Inferior parietal cortex (tissue), 1 donor: ENCODE measurements at regions not wholly inside any gene's neighbourhood (a gene's known extent, or its start where the extent isn't known, plus 50 kb on each side); places are given as distances from the start of the nearest gene placed in this dataset.
A peak's percentile ranks its signal among the peaks of the same experiment; 100 is the strongest.
"Not testable (repeated sequence)": the region's sequence is repeated elsewhere in the genome, so short reads cannot be mapped to it uniquely, and the experiment has no call there.

Source experiments
- DNase-seq: peaks from one replicate; pipeline ENCODE4 v3.0.0-alpha.2; 2016; ENCODE audit errors: extremely low spot score

DNA sequence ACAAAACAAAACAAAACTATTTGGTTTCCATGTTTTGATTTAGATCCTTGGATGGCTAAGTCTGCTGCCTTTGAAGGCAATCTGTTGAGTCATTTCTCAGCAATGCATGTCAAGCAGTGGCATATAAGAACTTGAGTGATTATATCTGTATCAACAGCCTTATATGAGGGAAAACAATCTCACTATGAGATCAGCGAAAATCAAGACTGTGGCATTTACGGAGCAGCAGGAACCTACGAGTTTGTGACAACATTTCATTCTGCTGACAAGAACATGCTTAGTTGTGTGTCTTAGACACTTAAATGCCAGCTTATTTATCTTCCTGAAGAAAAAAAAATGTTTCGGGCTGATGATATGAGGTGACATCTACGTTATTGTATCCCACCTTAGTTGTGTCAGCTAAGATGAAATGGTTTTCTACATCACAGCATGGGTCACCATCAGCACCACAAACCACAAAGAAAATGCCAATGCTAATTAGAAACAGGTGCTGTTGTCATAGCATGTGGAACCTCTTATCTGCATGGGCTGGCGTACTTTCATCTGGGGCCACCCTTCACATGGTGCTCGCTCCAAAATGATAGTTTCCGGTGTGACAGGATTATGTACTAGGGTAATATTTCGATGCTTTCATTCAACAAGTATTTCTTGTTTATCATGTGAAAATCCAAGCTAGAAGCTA lies 1085.5 kb downstream of the SORCS1 start:
- DNase-seq = no peak

DNA sequence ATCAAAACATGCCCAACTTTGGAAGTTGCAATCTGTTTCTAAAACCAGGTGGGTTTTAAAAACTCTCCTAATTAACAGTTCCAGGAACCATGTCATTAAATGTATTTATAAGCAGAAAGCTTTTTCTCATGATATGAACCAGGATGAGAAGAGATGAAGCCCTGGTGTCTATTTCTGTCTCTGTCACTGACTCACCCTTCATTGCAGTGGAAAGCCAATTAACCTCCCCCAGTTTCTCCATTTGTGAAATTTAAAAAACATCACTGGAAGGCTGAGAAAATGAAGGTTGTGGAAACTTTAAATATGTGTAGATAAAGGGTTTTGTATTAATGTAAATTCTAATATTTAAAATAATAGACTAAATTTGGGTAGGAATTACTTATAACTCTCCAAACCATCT lies 1088.0 kb downstream of the SORCS1 start:
- peak; percentile 13 for DNase-seq

DNA sequence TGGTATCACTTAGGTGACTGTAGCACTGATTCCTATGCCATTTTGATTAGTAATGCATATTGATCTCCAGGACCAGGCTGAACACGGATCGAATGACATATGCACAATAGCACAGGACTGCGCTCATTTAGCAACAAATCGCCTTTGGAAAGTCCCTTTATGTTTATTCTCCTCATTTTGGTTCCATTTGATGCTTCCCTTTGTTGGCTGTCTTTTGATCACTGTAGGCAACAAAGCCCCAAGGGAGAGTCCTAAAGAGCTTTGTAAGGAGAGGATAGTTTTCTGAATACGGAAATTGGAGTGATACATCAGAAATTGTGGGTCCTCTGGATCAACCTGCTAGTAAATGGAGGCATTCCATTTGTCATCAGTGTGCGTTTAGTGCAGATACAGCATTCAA lies 1111.4 kb downstream of the SORCS1 start:
- DNase-seq = no peak

DNA sequence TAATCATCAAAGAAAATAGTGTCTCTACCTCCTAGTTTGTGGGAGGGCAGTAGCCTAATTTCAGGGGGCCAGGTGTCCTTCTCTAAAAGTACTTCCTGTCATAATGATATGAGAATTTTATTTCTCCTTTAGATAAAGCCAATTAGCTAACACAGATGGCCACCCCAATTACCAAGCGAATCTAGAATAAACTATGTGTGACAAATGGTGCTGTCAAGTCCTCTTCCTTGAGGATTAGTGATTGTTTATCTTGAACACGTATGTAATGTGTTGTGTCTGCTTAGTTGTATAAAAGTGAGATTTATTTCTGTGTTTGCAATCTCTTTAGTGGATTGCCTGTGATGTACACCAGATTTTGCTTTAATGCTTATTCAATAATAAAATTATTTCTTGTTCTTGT lies 1120.0 kb downstream of the SORCS1 start:
- no peak for DNase-seq

DNA sequence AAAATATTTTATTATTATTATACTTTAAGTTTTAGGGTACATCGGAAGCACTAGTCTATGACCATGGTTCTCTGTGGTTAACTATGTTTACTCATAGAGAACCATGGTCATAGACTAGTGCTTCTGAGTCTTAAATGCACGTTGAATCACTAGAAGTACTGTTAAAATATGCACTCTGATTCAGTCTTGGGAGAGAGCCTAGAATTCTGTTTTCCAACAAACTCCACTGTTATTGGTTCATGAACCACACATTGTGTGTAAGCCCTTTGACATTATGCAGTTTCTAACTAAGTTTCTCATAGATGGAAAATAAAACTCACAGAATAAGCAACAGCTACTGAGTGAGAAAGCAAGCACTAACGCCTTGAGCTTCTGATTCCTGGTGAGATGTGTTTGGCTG lies 1120.6 kb downstream of the SORCS1 start:
- peak; percentile 20 for DNase-seq

DNA sequence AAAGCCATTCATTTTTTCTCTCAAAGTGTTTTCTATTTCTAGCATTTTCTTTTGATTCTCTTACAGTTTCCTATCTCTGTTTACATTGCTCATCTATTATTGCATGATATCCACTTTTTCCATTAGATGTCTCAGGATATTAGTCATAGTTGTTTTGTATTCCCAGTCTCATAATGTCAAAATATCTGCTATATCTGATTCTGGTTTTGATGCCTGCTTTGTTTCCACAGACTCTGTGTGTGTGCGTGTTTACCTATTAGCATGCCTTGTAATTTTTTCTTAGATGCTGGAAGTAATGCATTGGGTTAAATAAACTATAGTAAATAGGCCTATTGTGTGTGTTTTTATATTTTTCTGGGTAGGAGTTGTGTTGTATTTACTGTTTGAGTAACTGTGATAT lies 1126.3 kb downstream of the SORCS1 start:
- no peak for DNase-seq

DNA sequence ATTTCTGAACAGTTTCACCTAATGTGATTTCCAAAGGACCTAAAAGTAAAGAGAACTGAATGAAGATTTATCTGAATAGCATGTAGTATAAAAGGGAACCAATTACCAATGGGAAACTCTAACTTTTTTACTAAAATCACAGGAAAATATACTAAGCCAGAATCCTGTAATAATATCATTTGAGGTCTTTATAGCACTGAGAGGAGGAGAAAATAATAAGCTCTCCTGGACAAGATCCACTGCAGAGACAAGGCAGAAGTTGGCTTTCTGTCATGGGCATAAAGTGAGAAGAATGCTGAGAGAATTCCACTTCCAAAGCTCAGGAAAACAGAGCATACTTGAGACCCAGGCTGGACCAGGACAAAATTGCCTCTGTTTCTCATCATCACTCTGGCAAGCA lies 1131.4 kb downstream of the SORCS1 start:
- no peak for DNase-seq

DNA sequence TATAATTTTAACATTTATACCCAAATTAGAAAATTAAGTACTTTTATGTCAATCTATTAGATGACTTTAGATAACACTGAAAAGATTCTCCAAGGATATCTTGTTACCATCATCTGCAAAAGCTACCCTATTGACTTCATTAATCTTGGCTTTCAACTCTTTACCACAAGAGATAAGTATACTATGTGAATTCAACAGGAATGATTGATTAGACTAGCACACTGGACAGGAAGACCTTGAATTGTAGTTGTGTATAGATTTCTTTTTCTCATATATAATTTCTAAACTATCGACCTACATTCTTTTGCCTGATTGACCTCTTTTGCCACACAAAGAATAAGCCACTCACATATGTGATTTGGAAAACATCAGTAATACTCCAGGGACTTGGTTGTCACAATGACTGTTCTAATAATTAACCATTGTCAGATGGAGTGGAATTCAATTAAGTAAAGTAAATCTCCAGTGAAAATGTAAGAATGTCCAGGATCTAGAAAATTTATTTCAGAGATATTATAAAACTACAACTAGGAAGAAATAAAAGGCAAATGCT lies 1132.0 kb downstream of the SORCS1 start:
- no peak for DNase-seq

DNA sequence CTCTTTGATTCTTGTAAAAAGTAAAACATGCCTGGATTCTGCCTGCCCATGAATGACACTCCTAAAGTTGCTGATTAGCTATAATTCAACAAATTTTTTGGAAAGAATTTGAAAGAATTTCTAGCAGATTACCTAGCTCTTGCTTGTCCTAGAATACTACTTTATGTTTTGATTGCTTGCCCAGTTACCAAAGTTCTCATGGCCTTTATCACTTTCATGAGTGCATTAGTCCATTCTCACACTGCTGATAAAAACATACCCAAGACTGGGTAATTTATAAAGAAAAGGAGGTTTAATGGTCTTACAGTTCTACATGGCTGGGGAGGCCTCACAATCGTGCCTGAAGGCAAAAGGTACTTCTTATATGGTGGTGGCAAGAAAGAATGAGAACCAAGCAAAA lies 1137.3 kb downstream of the SORCS1 start:
- no peak for DNase-seq

DNA sequence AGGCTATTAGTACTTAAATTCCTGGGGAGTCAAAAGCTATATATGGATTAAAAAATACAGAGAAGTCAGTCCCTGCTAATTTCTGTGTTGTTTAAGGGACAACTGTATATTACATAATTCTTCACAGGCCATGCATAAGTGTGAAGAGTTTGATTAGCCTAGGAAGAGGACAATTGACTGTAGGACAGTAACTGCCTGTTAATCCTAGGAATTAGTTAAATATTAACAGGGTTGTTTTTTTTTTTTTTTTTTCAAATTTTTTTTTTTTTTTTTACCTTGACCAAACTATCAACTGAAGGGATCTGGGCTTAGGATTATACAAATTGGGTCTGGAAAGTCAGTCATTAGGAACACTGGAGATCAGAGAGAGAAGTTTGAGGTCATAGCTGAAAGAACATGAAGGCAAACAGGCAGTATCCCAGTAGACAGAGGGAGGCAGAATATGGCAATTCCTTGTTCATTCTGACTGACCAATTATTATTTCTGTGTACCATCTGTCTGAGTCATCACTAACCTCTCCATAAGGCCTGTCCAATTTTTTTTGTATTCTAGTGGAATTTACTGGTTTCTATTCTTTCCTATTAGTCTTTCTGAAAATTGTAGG lies 1139.2 kb downstream of the SORCS1 start:
- DNase-seq = no peak

DNA sequence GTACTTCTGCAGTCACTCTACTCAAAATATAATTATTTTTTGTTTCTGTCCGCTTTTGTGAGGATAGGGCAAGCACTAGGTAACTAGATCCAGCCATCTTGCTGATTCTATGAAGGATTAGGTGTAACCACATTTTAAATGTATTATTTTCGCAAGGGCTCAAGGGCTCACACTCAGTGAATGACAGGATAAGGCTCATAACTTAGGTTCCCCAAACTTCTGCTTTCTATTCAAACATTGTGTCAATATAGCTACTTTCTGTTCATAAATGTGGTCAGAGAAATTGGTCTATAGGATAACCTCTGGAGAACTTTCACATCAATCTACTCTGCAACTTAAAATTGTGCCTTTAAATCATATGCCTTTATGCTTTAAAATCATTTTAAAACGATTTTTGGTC lies 1141.2 kb downstream of the SORCS1 start:
- no peak for DNase-seq

DNA sequence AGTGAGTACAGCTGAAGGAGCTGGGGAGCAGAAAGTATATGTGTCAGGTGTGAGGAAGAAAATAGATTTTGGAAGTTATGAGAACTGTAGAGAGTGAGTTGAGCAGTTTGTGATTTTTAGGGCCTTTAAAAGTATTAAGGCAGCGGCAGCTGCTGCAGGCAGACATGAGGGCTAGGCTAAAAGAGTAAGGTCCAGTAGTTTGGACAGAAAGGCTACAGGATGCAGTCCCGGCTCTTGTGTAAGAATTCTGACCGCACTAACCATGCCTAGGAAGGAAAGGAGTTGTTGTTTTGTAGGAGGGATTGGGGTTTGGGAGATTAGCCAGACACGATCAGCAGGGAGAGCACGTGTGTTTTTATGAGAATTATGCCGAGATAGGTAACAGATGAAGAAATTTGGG lies 1144.9 kb downstream of the SORCS1 start:
- DNase-seq = not testable (repeated sequence)

DNA sequence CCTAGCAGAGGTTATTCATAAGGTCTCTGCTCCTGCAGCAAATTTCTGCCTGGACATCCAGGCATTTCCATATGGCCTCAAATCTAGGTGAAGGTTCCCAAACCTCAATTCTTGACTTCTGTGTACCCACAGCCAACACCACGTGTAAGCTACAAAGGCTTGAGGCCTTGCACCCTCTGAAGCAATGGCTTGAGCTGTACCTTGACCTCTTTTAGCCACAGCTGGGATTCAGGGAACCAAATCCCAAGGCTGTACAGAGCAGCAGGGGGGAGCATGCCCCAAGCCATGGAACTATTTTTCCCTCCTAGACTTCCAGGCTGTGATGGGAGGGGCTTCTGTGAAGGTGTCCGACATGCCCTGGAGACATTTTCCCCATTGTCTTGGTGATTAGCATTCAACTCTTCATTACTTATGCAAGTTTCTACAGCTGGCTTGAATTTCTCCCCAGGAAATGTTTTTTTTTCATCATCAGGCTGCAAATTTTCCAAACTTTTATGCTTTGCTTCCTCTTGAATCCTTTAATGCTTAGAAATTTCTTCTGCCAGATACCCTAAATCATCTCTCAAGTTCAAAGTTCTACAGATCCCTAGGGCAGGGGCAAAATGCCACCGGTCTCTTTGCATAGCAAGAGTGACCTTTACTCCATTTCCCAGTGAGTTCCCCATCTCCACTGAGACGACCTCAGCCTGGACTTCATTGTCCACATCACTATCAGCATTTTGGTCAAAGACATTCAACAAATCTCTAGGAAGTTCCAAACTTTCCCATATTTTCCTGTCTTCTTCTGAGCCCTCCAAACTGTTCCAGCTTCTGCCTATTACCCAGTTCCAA lies 1148.9 kb downstream of the SORCS1 start:
- DNase-seq = not testable (repeated sequence)

DNA sequence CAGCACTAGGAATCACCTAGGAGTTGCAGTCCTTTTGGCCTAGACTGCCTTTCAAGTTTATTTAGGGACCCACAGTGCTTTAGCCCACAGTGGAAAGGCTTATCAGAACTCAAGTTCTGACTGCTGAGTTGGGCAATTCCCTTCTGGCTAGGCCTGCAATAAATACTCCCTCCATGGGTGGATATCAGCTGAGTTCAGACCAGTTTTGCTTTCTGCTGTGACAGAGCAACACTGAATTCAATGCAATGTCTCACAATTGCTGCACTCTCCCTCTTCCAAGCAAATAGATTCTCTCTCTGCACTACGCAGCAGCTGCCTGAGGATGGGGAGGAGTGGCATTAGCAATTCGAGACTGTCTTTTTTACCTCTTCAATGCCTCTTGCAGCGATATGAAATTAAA lies 1153.3 kb downstream of the SORCS1 start:
- DNase-seq = no peak

DNA sequence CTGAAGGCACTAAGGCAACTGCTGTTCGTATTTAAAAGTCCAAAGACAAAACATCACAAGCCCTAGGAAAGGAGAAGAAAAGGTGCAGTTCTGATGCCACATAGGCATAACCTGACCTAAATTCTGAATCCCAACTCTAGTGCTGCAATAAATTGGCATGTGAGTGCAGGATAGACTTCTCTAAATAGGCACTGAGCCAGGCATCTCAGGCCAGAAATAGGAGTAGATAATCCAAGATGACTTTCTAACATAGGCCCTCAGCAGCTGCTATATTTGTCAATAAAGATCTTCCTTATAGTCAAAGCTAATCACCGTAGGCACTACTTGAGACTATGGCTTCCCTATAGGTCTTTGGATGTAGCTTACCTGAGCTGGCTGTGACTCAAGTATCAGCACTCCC lies 1163.8 kb downstream of the SORCS1 start:
- no peak for DNase-seq

DNA sequence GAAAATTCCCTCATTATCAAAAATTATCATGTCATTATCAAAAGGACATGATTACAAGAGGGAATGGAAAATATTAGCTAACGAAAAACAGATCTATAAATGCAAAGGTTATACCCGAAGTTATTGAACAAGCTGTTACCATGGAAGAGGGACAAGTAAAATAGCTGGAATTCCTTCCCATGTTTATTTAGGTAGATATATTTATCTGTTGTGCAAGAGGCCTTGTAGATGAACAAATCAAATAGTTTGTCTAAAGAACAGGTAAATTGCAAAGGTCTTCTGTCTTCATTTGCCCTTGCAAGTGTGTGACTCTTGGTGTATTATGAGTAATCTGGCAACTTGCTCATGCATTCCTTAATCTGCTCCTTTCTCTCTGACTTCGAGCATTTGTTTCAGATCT lies 1170.9 kb downstream of the SORCS1 start:
- DNase-seq = no peak

DNA sequence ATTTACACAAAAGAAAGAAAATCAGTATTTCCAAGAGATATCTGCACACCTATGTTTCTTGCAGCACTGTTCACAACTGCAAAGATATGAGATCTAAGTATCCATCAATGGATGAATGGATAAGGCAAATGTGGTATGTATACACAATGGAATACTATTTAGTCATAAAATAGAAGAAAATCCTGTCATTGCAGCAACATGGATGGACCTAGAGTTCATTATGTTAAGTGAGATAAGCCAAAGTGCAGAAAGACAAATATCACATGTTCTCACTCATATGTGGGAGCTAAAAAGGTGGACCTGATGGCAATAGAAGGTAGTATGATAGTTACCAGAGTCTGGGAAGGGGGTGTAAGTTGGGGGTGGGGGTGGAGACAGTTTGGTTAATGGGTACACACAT lies 1171.6 kb downstream of the SORCS1 start:
- no peak for DNase-seq

DNA sequence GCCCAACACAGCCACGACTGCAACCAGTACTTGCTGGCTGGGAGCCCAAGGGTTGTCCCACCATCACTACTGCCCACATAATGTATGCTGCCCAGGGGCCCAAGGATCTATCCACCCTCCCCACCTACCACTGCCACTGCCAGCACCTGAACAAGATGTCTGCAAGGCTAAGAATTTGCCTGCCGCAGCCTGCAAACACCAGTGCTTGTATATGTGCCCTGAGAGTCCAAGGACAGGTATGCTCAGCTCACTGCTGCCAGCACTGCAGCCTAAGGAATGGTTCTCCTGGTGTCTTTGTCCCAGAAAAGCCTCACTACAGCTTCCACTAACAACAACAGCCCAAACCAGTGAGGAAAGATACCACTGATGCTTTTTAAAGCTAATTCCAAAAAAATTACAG lies 1174.0 kb downstream of the SORCS1 start:
- no peak for DNase-seq

DNA sequence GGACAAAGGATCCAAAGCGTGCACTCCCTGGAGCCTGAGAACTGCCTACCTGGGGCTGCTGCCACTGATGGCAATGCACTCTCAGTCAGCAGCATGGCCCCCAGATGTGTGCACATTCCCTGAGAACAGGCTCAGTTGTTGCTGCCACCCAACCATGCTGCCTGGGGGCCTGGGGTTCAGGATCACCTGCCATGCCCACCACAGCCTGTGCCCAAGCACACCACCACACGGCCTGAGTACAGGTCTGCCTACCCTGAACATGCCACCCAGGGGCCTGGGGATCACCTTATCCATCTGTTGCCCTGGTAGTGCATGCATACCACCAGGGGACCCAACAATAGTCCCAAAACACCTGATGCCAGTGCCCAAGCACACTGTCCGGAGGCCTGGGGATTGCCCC lies 1174.5 kb downstream of the SORCS1 start:
- no peak for DNase-seq

DNA sequence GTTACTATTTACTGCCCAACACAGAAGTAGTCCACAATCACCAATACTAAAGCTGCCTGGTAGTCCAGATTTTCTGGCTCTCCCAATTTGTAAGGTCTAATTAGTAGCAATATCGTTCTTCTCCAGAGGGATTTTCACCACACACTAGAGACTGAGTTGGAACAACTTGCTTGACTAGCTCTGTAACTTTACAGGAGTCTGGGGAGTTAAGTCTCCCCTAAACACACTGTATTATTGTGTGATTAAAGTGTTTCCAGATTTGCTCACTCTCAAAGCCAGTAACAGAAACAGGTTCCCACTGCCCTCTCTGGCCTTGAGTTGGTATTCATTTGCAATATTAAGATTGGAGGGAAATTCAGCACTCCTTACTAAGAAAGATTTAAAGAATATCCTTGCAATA lies 1175.7 kb downstream of the SORCS1 start:
- DNase-seq = no peak

DNA sequence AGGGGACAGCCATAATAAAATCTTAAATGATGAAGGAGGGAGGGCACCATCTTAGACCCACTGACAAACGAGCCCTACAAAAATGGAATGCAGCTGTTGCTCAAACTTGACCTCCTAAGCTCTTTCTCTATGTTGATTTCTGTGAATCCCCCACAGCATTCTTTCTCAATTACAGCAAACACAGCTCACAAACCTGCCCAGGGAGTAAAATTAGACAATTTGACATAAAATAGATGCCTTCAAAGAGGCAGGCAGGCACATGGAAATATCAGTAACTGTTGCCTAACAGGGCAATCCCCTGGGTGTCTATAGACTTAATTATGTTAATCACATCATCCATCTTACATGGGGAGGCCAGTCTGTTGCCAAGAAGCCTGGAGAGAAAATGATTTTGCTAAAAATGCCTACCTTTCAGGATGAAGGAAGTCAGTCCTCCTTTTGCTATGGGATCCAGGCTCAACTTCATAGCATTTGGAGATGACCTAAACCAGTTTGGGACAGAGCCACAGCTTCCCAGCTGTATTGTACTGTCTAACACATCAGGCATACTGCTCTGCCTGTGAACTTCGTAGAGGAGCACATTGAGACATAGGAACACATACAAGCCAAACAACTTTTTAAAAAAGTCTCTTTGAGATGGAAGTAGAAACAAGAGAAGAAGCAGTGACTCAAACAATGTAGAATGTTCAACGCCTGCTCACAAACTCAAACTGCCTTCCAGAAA lies 1177.4 kb downstream of the SORCS1 start:
- no peak for DNase-seq

DNA sequence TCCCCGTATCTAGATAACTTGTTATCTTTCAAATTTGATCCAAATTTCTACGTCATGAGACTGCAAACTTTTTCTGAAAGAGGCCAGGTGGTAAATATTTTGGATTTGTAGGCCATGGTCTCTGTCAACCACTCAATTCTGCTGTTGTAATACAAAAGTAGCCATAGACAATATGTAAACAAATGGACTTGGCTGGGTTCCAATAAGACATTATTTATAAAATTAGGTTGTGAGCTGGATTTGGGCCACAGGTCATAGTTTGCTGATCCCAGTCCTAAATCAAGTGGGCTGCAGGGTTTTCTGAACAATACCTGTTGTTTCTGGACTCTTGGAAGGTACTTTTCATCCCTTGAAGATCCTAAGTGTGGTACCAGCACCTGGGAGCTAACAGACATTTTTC lies 1178.0 kb downstream of the SORCS1 start:
- no peak for DNase-seq
